ENCODE measurements at regions not wholly inside any gene's neighbourhood (a gene's known extent, or its start where the extent isn't known, plus 50 kb on each side); places are given as distances from the start of the nearest gene placed in this dataset.
"Not testable (repeated sequence)": the region's sequence is repeated elsewhere in the genome, so short reads cannot be mapped to it uniquely, and the experiment has no call there.

- DNase-seq (ENCODE audit: low read depth) = no peak
- no peak for TF ChIP-seq CTCF (IDR thresholded peaks at IDR 0.05; ENCODE audit: insufficient read depth, low read depth, low read length, missing control alignments)
These were observed 1630.4 kb upstream of the SEL1L start for GRCh38 chr14:83164016-83164415.

GRCh38 chr14:83164591-83164990 lies 1630.9 kb upstream of the SEL1L start:
- no peak overlapping the region for H3K4me3 ChIP-seq (ENCODE audit: low read depth, low read length)
- TF ChIP-seq CTCF (IDR thresholded peaks at IDR 0.05; ENCODE audit: insufficient read depth, low read depth, low read length, missing control alignments) = no peak
- no peak for DNase-seq (ENCODE audit: low read depth)

More at GRCh38 chr14:83164016-83164415, 1630.4 kb upstream of the SEL1L start:
- H3K4me3 ChIP-seq (ENCODE audit: low read depth, low read length) = no peak overlapping the region

GRCh38 chr14:83170165-83170564 lies 1636.5 kb upstream of the SEL1L start:
- H3K4me3 ChIP-seq (ENCODE audit: low read depth, low read length) = no peak overlapping the region
- TF ChIP-seq CTCF (IDR thresholded peaks at IDR 0.05; ENCODE audit: insufficient read depth, low read depth, low read length, missing control alignments) = no peak
- DNase-seq (ENCODE audit: low read depth) = no peak

GRCh38 chr14:83171761-83172160 lies 1638.1 kb upstream of the SEL1L start:
- no peak for TF ChIP-seq CTCF (IDR thresholded peaks at IDR 0.05; ENCODE audit: insufficient read depth, low read depth, low read length, missing control alignments)
- DNase-seq (ENCODE audit: low read depth) = no peak
- H3K4me3 ChIP-seq (ENCODE audit: low read depth, low read length) = no peak overlapping the region

GRCh38 chr14:83172363-83172762 lies 1638.7 kb upstream of the SEL1L start:
- H3K4me3 ChIP-seq (ENCODE audit: low read depth, low read length) = no peak overlapping the region
- DNase-seq (ENCODE audit: low read depth) = no peak
- no peak for TF ChIP-seq CTCF (IDR thresholded peaks at IDR 0.05; ENCODE audit: insufficient read depth, low read depth, low read length, missing control alignments)

- no peak overlapping the region for H3K4me3 ChIP-seq (ENCODE audit: low read depth, low read length)
- DNase-seq (ENCODE audit: low read depth) = no peak
- no peak for TF ChIP-seq CTCF (IDR thresholded peaks at IDR 0.05; ENCODE audit: insufficient read depth, low read depth, low read length, missing control alignments)
These were observed 1640.0 kb upstream of the SEL1L start for GRCh38 chr14:83173687-83174086.

GRCh38 chr14:83184531-83184930 lies 1650.9 kb upstream of the SEL1L start:
- no peak for DNase-seq (ENCODE audit: low read depth)
- H3K4me3 ChIP-seq (ENCODE audit: low read depth, low read length) = no peak overlapping the region
- no peak for TF ChIP-seq CTCF (IDR thresholded peaks at IDR 0.05; ENCODE audit: insufficient read depth, low read depth, low read length, missing control alignments)

- not testable (repeated sequence) for DNase-seq (ENCODE audit: low read depth); H3K4me3 ChIP-seq (ENCODE audit: low read depth, low read length)
These were observed 1654.7 kb upstream of the SEL1L start for GRCh38 chr14:83188311-83188710.

Data from GM12865 (cell line).